NB4 (cell line): ENCODE measurements at regions not wholly inside any gene's neighbourhood (a gene's known extent, or its start where the extent isn't known, plus 50 kb on each side); places are given as distances from the start of the nearest gene placed in this dataset.
"Not testable (repeated sequence)": the region's sequence is repeated elsewhere in the genome, so short reads cannot be mapped to it uniquely, and the experiment has no call there.

ENCODE experiments used
- DNase-seq: peaks from one replicate; pipeline ENCODE4 v3.0.0; 2010; ENCODE audit warnings: low read depth
- H3K4me3 ChIP-seq: one replicate; pipeline ENCODE4 v1.5.1; 2011; ENCODE audit warnings: mild to moderate bottlenecking, low read depth, low read length, moderate library complexity
- MYC ChIP-seq: IDR thresholded peaks from 2 replicates; pipeline ENCODE4 v1.6.1; 2011; ENCODE audit warnings: low read depth, low read length
- POLR2A ChIP-seq: IDR thresholded peaks from 2 replicates; pipeline ENCODE4 v1.6.1; 2011; ENCODE audit warnings: mild to moderate bottlenecking; ENCODE audit not compliant: insufficient read length; ENCODE audit errors: extremely low read depth
- TF ChIP-seq, protein P1 (sequence below): IDR thresholded peaks from 2 replicates; pipeline ENCODE4 v1.6.1; 2011; ENCODE audit warnings: low read depth, low read length
- TF ChIP-seq, protein P2 (sequence below): IDR thresholded peaks from one replicate; pipeline ENCODE4 v1.5.1; 2012; ENCODE audit warnings: low read depth, low read length

DNA sequence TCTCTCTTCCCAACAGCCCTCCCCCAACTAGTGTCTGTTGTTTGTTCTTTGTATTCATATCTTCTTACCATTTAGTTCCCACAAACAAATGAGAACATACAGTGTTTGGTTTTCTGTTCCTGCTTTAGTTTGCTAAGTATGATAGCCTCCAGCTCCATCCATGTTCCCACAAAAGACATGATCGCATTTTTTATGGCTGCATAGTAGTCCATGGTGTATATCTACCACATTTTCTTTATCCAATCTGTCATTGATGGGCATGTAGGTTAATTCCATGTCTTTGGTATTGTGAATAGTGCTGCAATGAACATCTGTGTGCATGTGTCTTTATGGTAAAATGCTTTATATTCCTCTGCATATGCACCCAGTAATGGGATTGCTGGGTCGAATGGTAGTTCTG, 283.9 kb upstream of the FGF13 start:
- no peak overlapping the region for H3K4me3 ChIP-seq
- TF ChIP-seq, protein P1, sequence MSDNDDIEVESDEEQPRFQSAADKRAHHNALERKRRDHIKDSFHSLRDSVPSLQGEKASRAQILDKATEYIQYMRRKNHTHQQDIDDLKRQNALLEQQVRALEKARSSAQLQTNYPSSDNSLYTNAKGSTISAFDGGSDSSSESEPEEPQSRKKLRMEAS = no peak
- TF ChIP-seq POLR2A (no peak), MYC (no peak)
- TF ChIP-seq, protein P2, sequence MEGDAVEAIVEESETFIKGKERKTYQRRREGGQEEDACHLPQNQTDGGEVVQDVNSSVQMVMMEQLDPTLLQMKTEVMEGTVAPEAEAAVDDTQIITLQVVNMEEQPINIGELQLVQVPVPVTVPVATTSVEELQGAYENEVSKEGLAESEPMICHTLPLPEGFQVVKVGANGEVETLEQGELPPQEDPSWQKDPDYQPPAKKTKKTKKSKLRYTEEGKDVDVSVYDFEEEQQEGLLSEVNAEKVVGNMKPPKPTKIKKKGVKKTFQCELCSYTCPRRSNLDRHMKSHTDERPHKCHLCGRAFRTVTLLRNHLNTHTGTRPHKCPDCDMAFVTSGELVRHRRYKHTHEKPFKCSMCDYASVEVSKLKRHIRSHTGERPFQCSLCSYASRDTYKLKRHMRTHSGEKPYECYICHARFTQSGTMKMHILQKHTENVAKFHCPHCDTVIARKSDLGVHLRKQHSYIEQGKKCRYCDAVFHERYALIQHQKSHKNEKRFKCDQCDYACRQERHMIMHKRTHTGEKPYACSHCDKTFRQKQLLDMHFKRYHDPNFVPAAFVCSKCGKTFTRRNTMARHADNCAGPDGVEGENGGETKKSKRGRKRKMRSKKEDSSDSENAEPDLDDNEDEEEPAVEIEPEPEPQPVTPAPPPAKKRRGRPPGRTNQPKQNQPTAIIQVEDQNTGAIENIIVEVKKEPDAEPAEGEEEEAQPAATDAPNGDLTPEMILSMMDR = no peak
- no peak for DNase-seq

DNA sequence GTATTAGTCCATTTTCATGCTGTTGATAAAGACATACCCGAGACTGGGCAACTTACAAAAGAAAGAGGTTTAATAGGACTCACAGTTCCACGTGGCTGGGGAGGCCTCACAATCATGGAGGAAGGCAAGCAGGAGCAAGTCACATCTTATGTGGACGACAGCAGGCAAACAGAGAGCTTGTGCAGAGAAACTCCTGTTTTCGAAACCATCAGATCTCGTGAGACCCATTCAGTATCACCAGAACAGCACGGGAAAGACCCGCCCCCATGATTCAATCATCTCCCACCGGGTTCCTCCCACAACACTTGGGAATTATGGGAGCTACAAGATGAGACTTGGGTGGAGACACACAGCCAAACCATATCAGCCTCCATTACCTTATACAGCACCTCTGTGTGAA, 278.9 kb upstream of the FGF13 start:
- not testable (repeated sequence) for H3K4me3 ChIP-seq, DNase-seq

DNA sequence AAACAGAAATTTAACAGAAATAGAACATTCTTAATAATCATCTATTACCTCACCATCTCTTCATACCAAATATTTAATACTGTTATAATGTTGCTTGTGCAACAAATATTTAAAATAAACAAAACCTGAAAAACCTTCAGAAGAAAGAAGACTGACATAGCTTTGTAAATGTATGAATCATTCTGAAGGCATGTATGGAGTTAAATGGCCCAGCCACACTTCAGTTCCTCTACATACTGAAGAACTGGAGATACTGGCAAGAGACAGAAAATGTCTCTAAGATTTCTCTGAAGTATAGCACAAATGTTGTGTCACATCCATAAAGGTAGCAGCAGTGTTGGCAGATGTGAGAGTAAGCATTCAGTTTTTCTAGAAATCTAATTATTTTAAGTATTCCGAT, 275.3 kb upstream of the FGF13 start:
- TF ChIP-seq, protein P2 = no peak
- TF ChIP-seq, protein P1 = no peak
- TF ChIP-seq MYC (no peak), POLR2A (no peak)
- DNase-seq = no peak
- H3K4me3 ChIP-seq = no peak overlapping the region

DNA sequence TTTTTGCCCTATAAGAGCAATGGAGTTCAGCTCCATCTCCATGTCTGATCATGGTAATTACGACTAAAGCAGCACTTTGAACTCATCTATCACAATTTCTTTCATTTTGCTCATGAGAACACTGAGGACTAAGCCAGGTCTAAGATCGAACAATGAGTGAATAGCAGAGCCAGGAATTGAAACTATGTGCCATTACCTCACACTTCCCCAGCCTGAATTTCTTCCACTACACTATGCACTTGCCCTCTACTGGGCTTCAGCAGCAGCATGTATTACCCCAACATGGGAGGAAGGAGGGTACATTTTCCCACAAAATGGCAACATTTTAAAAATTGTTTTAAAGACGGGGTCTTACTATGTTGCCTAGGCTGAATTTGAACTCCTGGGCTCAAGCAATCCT, 274.7 kb upstream of the FGF13 start:
- DNase-seq = no peak
- TF ChIP-seq, protein P1 = no peak
- TF ChIP-seq POLR2A (no peak), MYC (no peak)
- TF ChIP-seq, protein P2 = no peak

DNA sequence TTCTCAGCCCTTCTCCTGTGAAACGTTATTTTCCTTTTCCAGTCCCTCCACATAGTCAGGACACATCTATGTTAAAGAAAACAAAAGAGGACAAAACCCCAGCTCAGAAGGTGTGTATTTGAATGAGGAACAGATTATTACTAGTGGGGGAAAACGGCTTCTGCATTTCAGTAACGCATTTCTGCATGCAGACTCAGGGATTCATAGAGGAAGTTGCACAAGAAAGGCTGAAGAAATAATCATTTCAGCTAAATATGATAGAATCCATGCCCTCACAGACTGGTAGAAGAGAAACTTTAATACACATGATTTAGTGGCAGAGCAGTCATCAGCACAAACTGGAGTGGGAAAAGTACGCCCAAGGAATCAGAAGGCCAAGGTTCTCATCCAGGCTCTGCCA, 270.8 kb upstream of the FGF13 start:
- DNase-seq = peak; percentile 22

More for the DNA sequence above, 274.7 kb upstream of the FGF13 start:
- no peak overlapping the region for H3K4me3 ChIP-seq

DNA sequence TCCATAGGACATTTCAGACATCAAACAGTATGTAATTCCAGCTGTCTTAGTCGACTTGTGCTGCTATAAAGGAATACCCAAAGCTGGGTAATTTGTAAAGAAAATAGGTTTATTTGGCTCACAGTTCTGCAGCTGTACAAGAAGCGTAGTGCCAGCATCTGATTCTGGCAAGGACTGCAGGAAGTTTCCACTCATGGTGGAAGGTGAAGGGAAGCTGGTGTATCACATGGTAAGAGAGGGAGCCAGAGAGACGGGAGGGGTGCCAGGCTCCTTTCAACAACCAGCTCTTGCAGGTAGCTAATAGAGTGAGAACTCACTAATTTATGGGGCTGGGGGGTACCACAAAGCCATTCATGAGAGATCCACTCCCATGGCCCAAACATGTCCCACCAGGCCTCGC, 253.0 kb upstream of the FGF13 start:
- no peak for DNase-seq
- TF ChIP-seq, protein P1 = no peak
- no peak for TF ChIP-seq POLR2A
- TF ChIP-seq, protein P2 = no peak
- TF ChIP-seq MYC = no peak
- H3K4me3 ChIP-seq = no peak overlapping the region

More for the DNA sequence above, 270.8 kb upstream of the FGF13 start:
- no peak overlapping the region for H3K4me3 ChIP-seq
- no peak for TF ChIP-seq POLR2A

DNA sequence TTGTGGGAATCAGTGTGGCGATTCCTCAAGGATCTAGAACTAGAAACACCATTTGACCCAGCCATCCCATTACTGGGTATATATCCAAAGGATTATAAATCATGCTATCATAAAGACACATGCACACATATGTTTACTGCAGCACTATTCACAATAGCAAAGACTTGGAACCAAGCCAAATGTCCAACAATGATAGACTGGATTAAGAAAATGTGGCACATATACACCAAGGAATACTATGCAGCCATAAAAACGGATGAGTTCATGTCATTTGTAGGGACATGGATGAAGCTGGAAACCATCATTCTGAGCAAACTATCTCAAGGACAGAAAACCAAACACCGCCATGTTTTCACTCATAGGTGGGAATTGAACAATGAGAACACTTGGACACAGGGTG, 250.9 kb upstream of the FGF13 start:
- DNase-seq, H3K4me3 ChIP-seq: not testable (repeated sequence)

DNA sequence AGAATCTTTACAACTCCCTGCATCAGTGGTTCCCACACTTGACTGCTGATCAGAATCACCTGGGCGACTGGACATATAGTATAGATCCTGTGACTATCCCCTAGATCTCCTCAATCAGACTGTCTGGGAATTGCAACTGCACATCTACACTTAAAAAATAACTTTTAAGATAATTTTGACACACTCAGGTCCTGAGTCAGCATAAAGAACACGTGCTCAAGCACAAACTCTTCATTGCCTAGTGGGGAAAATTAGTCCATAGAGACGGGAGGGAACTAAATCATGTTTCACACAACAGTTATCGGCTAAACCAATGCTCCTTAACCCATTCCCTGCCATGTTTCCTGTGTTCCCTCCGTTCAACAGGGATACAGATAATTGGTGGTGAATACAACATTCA, 243.5 kb upstream of the FGF13 start:
- TF ChIP-seq MYC = no peak
- TF ChIP-seq, protein P1 = no peak
- TF ChIP-seq, protein P2 = no peak
- TF ChIP-seq POLR2A = no peak
- H3K4me3 ChIP-seq = no peak overlapping the region
- no peak for DNase-seq
